ENCODE measurements at regions not wholly inside any gene's neighbourhood (a gene's known extent, or its start where the extent isn't known, plus 50 kb on each side); places are given as distances from the start of the nearest gene placed in this dataset.
"Not testable (repeated sequence)": the region's sequence is repeated elsewhere in the genome, so short reads cannot be mapped to it uniquely, and the experiment has no call there.

DNA sequence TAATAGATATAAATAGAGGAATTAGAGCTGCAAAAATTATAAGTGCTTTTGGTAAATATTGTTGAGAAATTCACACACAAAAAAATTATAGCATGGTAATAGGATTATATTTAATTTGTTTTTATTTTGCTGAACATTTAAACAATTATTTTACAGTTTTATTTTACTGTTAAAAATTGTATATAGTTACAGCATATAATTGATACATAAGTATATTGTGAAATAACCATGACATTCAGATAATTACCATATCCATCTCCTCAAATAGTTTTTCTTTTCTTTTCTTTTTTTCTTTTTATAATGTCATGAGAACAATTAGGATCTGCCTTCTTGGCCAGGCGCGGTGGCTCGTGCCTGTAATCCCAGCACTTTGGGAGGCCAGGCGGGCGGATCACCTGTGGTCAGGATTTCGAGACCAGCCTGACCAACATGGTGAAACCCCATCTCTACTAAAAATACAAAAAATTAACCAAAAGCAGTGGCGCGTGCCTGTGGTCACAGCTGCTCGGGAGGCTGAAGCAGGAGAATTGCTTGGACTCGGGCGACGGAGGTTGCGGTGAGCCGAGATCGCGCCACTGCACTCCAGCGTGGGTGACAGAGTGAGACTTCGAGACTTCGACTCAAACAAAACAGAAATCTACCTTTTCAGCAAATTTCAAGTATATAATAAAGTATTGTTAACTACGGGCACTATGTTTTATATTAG lies 654.2 kb downstream of the TENT5A start:
- DNase-seq (ENCODE audit: low spot score) = no peak
- in situ Hi-C loops (cut with MboI; ENCODE audit: low sequenced_read_pairs, unreplicated experiment) = no loop called here
- TF ChIP-seq, protein P1, sequence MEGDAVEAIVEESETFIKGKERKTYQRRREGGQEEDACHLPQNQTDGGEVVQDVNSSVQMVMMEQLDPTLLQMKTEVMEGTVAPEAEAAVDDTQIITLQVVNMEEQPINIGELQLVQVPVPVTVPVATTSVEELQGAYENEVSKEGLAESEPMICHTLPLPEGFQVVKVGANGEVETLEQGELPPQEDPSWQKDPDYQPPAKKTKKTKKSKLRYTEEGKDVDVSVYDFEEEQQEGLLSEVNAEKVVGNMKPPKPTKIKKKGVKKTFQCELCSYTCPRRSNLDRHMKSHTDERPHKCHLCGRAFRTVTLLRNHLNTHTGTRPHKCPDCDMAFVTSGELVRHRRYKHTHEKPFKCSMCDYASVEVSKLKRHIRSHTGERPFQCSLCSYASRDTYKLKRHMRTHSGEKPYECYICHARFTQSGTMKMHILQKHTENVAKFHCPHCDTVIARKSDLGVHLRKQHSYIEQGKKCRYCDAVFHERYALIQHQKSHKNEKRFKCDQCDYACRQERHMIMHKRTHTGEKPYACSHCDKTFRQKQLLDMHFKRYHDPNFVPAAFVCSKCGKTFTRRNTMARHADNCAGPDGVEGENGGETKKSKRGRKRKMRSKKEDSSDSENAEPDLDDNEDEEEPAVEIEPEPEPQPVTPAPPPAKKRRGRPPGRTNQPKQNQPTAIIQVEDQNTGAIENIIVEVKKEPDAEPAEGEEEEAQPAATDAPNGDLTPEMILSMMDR (IDR thresholded peaks at IDR 0.05; ENCODE audit: borderline replicate concordance, control extremely low read depth, extremely low read depth, insufficient read depth, missing control alignments) = no peak

- in situ Hi-C loops (cut with MboI; ENCODE audit: low sequenced_read_pairs, unreplicated experiment); DNase-seq (ENCODE audit: low spot score): not testable (repeated sequence)
Observed at GRCh38 chr6:81096464-81096863, 656.0 kb downstream of the TENT5A start.

- in situ Hi-C loops (cut with MboI; ENCODE audit: low sequenced_read_pairs, unreplicated experiment) = no loop called here
- TF ChIP-seq, protein P1 (IDR thresholded peaks at IDR 0.05; ENCODE audit: borderline replicate concordance, control extremely low read depth, extremely low read depth, insufficient read depth, missing control alignments) = no peak
Observed at GRCh38 chr6:81093051-81093450, 659.4 kb downstream of the TENT5A start.

DNA sequence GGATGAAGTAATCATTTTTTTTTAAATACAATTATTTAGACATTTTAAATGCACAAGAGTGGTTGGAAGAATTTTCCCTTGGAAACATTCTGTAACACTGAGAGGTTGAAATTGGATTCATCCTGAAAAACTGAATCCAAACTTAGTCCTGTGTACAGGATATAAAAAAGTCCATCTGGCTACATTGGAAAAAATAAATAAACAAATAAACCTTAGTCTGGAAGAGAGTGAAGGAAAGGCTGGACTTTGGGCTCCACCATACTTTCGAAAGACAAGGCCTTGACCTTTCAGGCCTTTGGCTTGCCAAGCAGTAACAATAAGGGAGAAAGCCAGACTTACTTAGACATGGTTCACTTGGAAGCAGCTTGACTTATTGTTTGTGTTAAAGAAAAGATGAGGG lies 664.3 kb downstream of the TENT5A start:
- in situ Hi-C loops (cut with MboI; ENCODE audit: low sequenced_read_pairs, unreplicated experiment) = no loop called here
- TF ChIP-seq, protein P1 (IDR thresholded peaks at IDR 0.05; ENCODE audit: borderline replicate concordance, control extremely low read depth, extremely low read depth, insufficient read depth, missing control alignments) = no peak
- no peak for DNase-seq (ENCODE audit: low spot score)

More at GRCh38 chr6:81093051-81093450, 659.4 kb downstream of the TENT5A start:
- no peak for DNase-seq (ENCODE audit: low spot score)

DNA sequence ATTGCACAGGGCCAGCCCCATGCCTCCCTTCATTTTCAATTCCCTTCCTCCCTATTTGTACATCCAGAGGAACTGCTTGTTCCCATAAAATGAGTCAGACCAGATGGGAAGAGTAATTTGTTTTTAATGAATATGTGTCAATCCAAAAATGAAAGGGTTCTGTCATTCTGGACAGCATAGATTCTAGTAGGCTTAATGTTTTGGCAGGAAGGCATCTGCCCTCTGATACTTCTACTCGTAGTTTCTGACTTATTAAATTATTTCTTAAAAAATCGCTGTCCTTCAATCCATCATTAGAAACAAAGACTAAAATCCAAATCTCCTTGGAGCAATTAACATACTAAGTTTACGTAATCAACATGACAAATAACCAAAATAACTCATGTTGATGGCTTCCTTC lies 665.5 kb downstream of the TENT5A start:
- in situ Hi-C loops (cut with MboI; ENCODE audit: low sequenced_read_pairs, unreplicated experiment) = no loop called here
- TF ChIP-seq, protein P1 (IDR thresholded peaks at IDR 0.05; ENCODE audit: borderline replicate concordance, control extremely low read depth, extremely low read depth, insufficient read depth, missing control alignments) = no peak
- no peak for DNase-seq (ENCODE audit: low spot score)

- TF ChIP-seq, protein P1 (IDR thresholded peaks at IDR 0.05; ENCODE audit: borderline replicate concordance, control extremely low read depth, extremely low read depth, insufficient read depth, missing control alignments) = no peak
- DNase-seq (ENCODE audit: low spot score) = no peak
- in situ Hi-C loops (cut with MboI; ENCODE audit: low sequenced_read_pairs, unreplicated experiment) = no loop called here
Observed at GRCh38 chr6:81085431-81085790, 667.1 kb downstream of the TENT5A start.

DNA sequence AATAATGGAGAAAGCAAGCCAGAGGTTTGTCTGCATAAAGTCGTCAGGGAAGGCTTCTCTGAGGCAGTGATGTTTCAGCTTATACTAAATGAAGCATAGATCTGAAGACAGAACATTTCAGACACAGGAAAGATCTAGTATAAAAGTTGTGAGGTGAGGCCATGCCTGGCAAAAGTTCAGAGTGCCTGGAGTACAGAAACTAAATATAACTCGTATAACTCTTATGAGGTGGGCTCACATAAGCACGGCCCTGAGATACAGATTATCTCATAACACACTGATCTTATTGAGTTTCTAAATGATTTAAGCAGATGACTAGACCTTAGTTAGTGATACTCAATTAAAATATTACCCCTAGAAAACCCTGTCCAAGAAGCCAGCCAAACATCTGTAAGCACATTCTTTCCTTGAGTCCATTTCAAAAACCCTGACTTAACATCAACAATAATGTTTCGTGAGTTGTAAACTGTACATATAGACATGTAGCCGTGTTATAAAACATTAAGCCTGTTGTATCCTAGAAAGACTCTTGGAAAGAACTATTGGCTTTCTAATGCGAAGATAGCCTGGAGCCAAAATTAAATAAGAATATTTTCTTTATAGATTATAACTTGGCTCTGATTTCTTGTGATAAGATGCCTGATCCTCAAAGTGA lies 667.6 kb downstream of the TENT5A start:
- TF ChIP-seq, protein P1 (IDR thresholded peaks at IDR 0.05; ENCODE audit: borderline replicate concordance, control extremely low read depth, extremely low read depth, insufficient read depth, missing control alignments) = no peak
- DNase-seq (ENCODE audit: low spot score) = no peak
- in situ Hi-C loops (cut with MboI; ENCODE audit: low sequenced_read_pairs, unreplicated experiment) = no loop called here

Data from GM13976 (cell line).